H9 (cell line): ENCODE measurements at regions not wholly inside any gene's neighbourhood (a gene's known extent, or its start where the extent isn't known, plus 50 kb on each side); places are given as distances from the start of the nearest gene placed in this dataset.

Experiments used
- DNase-seq: peaks from one replicate; pipeline ENCODE4 v3.0.0-alpha.2; 2017
- H2AFZ ChIP-seq: one replicate; pipeline ENCODE4 v1.6.1; 2013; ENCODE audit warnings: mild to moderate bottlenecking, low read length, control low read depth, moderate library complexity
- H2AK5ac ChIP-seq: 2 replicates; pipeline ENCODE4 v1.6.1; 2013; ENCODE audit warnings: low read length, control low read depth, mixed read lengths; ENCODE audit not compliant: insufficient read length
- H2BK120ac ChIP-seq: one replicate; pipeline ENCODE4 v1.6.1; 2013; ENCODE audit warnings: low read depth, mild to moderate bottlenecking, low read length, control low read depth, inconsistent platforms; ENCODE audit not compliant: poor library complexity, severe bottlenecking
- H2BK12ac ChIP-seq: 2 replicates; pipeline ENCODE4 v1.6.1; 2013; ENCODE audit warnings: low read length, control low read depth, mixed read lengths, low read depth; ENCODE audit not compliant: insufficient read length
- H2BK15ac ChIP-seq: 2 replicates; pipeline ENCODE4 v1.6.1; 2013; ENCODE audit warnings: low read depth, low read length, control low read depth
- H2BK20ac ChIP-seq: one replicate; pipeline ENCODE4 v1.6.1; 2013; ENCODE audit warnings: low read depth, mild to moderate bottlenecking, low read length, control low read depth, inconsistent platforms; ENCODE audit not compliant: poor library complexity, severe bottlenecking
- H2BK5ac ChIP-seq: 2 replicates; pipeline ENCODE4 v1.6.1; 2013; ENCODE audit warnings: low read length, control low read depth, mixed read lengths; ENCODE audit not compliant: insufficient read length
- H3K14ac ChIP-seq: 2 replicates; pipeline ENCODE4 v1.6.1; 2013; ENCODE audit warnings: low read length, control low read depth; ENCODE audit not compliant: insufficient read depth
- H3K18ac ChIP-seq: 2 replicates; pipeline ENCODE4 v1.6.1; 2013; ENCODE audit warnings: low read depth, mild to moderate bottlenecking, mixed read lengths, low read length, control low read depth; ENCODE audit not compliant: insufficient read length
- H3K23ac ChIP-seq: 2 replicates; pipeline ENCODE4 v1.6.1; 2013; ENCODE audit warnings: low read length, control low read depth, mixed read lengths, low read depth; ENCODE audit not compliant: insufficient read length
- H3K23me2 ChIP-seq: 2 replicates; pipeline ENCODE4 v1.6.1; 2013; ENCODE audit warnings: low read depth, mild to moderate bottlenecking, mixed read lengths, low read length, control low read depth; ENCODE audit not compliant: insufficient read length, poor library complexity, severe bottlenecking
- H3K27ac ChIP-seq: 2 replicates; pipeline ENCODE4 v1.5.1; 2013; ENCODE audit warnings: low read length, control low read depth, mixed read lengths, low read depth; ENCODE audit not compliant: insufficient read length
- H3K27me3 ChIP-seq: 2 replicates; pipeline ENCODE4 v1.6.1; 2013; ENCODE audit warnings: low read length, control low read depth, inconsistent platforms; ENCODE audit not compliant: insufficient read depth
- H3K4ac ChIP-seq: 2 replicates; pipeline ENCODE4 v1.6.1; 2013; ENCODE audit warnings: low read depth, mild to moderate bottlenecking, control low read depth, inconsistent platforms, low read length, moderate library complexity
- H3K4me1 ChIP-seq: 2 replicates; pipeline ENCODE4 v1.6.1; 2013; ENCODE audit warnings: low read length, control low read depth, inconsistent platforms; ENCODE audit not compliant: insufficient read depth
- H3K4me2 ChIP-seq: 2 replicates; pipeline ENCODE4 v1.6.1; 2013; ENCODE audit warnings: low read length, control low read depth, mixed read lengths; ENCODE audit not compliant: insufficient read length, insufficient read depth
- H3K56ac ChIP-seq: 2 replicates; pipeline ENCODE4 v1.6.1; 2013; ENCODE audit warnings: low read depth, mild to moderate bottlenecking, mixed read lengths, low read length, control low read depth; ENCODE audit not compliant: insufficient read length
- H3K79me1 ChIP-seq: 2 replicates; pipeline ENCODE4 v1.6.1; 2013; ENCODE audit warnings: low read depth, mild to moderate bottlenecking, moderate library complexity, low read length, control low read depth, inconsistent platforms; ENCODE audit not compliant: insufficient read depth, poor library complexity, severe bottlenecking
- H3K79me2 ChIP-seq: 2 replicates; pipeline ENCODE4 v1.6.1; 2013; ENCODE audit warnings: low read length, control low read depth, inconsistent platforms; ENCODE audit not compliant: insufficient read depth
- H3K9ac ChIP-seq: 2 replicates; pipeline ENCODE4 v1.6.1; 2013; ENCODE audit warnings: low read length, control low read depth, mixed read lengths; ENCODE audit not compliant: insufficient read length; ENCODE audit errors: extremely low read depth
- H3K9me3 ChIP-seq: one replicate; pipeline ENCODE4 v1.6.1; 2013; ENCODE audit warnings: low read depth, low read length, inconsistent platforms; ENCODE audit not compliant: control insufficient read depth
- H3T11ph ChIP-seq: one replicate; pipeline ENCODE4 v1.6.1; 2013; ENCODE audit warnings: mild to moderate bottlenecking, low read length, control low read depth, inconsistent platforms
- H4K20me1 ChIP-seq: one replicate; pipeline ENCODE4 v1.6.1; 2013; ENCODE audit not compliant: control insufficient read depth, insufficient read length, insufficient read depth
- H4K5ac ChIP-seq: 2 replicates; pipeline ENCODE4 v1.6.1; 2013; ENCODE audit warnings: low read depth, mild to moderate bottlenecking, mixed read lengths, low read length, control low read depth; ENCODE audit not compliant: insufficient read length
- H4K8ac ChIP-seq: replicated peaks from 2 replicates; pipeline ENCODE4 v1.6.1; 2013; ENCODE audit warnings: low read length, control low read depth, mixed read lengths, low read depth; ENCODE audit not compliant: insufficient read length
- H4K91ac ChIP-seq: 2 replicates; pipeline ENCODE4 v1.6.1; 2013; ENCODE audit warnings: low read depth, mild to moderate bottlenecking, moderate library complexity, mixed read lengths, low read length, control low read depth; ENCODE audit not compliant: insufficient read length
- H3K27ac Mint-ChIP-seq, 3 experiments: 2 replicates in 2 of 3; 3 replicates in 1 of 3; pipeline ENCODE4 v1.8.0; 2020 to 2021; ENCODE audit warnings: mixed read lengths in 3 of 3, mild to moderate bottlenecking in 1 of 3, moderate library complexity in 1 of 3
- H3K27me3 Mint-ChIP-seq: 2 replicates; pipeline ENCODE4 v1.8.0; 2021; ENCODE audit warnings: low read depth, mild to moderate bottlenecking, moderate library complexity, mixed read lengths
- H3K36me3 Mint-ChIP-seq, 3 experiments: 2 replicates in 2 of 3; 3 replicates in 1 of 3; pipeline ENCODE4 v1.8.0; 2020 to 2021; ENCODE audit warnings: low read depth in 3 of 3, mixed read lengths in 3 of 3; ENCODE audit not compliant: insufficient read depth in 1 of 3
- H3K4me1 Mint-ChIP-seq, 2 experiments: 2 replicates each; pipeline ENCODE4 v1.8.0; 2020; ENCODE audit warnings: mixed read lengths in 2 of 2
- H3K4me3 Mint-ChIP-seq, 2 experiments: 2 replicates in 1 of 2; 3 replicates in 1 of 2; pipeline ENCODE4 v1.8.0; 2020 to 2021; ENCODE audit warnings: mild to moderate bottlenecking in 2 of 2, mixed read lengths in 2 of 2, moderate library complexity in 1 of 2
- H3K9me3 Mint-ChIP-seq, 2 experiments: 2 replicates in 1 of 2; 3 replicates in 1 of 2; pipeline ENCODE4 v1.8.0; 2020; ENCODE audit warnings: mild to moderate bottlenecking in 2 of 2, mixed read lengths in 2 of 2, moderate library complexity in 1 of 2
- WGBS: extraction: QIAGEN DNeasy Blood & Tissue Kit; methylation state at CpG from one replicate; pipeline ENCODE4 v1.1.7; 2013; ENCODE audit warnings: missing lambda C conversion rate, low lambda C conversion rate, mixed read lengths; ENCODE audit not compliant: insufficient read length; ENCODE audit errors: extremely low coverage; 5-methylcytosine and 5-hydroxymethylcytosine counted together
- TF ChIP-seq, protein P1 (sequence below): fragments of 200-600 bp; sonication (generic); conservative IDR thresholded peaks from 3 replicates; pipeline ENCODE4 v1.8.0; 2021; ENCODE audit warnings: antibody characterized with exemption, mild to moderate bottlenecking

DNA sequence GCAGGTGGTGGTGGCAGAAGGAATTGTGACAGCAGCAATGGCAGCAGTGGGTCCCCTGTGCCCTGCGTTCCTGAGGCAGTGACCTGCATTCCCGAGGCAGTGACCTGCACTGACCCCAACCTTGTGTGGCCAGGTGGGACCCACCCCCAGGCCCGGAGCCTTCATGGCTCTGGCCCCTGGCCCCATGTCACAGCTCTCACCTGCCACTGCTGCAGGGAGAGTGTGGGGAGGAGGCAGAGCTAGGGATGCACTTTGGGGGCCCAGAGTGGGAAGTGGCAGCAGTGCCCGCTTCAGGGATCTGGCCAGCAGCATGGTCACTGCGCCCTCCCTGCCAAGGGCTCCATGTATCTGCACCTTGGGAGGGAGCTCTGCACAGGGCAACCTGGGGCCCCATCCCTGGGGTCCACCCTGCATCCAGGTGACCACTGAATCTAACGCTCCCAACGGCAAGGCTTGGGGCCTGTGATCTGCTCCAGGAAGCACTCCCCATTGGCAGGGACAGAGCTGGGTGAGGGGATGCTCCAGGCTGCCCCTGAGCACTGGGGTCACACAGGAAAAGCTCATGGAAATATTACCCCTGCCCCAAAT is 618.6 kb downstream of the RWDD3 start:
- no peak overlapping the region for H3K9ac ChIP-seq
- H3K27ac Mint-ChIP-seq = no peak overlapping the region

More for the DNA sequence above, 618.6 kb downstream of the RWDD3 start:
- no peak overlapping the region for H4K5ac ChIP-seq
- H3K27ac ChIP-seq = no peak overlapping the region
- H3K14ac ChIP-seq = no peak overlapping the region; the same call in 1 of the 2 replicates
- H3K79me1 ChIP-seq = no peaks in the 10 kb centered on the region
- Mint-ChIP-seq H3K9me3 (peaks cover 5 to 7% of the 10 kb centered on the region in 2 experiments; a peak in 3 of 5 replicates), H3K4me3 (no peak overlapping the region), H3K4me1 (peaks cover 4 to 7% of the 10 kb centered on the region in 2 experiments), H3K36me3 (peaks cover 4 to 10% (median 9%) of the 10 kb centered on the region in 3 experiments; a peak in 5 of 7 replicates), H3K27me3 (no peaks in the 10 kb centered on the region; the same call in 1 of the 2 replicates)
- no peak overlapping the region for H2BK12ac ChIP-seq
- no peak overlapping the region for H3T11ph ChIP-seq
- TF ChIP-seq, protein P1, sequence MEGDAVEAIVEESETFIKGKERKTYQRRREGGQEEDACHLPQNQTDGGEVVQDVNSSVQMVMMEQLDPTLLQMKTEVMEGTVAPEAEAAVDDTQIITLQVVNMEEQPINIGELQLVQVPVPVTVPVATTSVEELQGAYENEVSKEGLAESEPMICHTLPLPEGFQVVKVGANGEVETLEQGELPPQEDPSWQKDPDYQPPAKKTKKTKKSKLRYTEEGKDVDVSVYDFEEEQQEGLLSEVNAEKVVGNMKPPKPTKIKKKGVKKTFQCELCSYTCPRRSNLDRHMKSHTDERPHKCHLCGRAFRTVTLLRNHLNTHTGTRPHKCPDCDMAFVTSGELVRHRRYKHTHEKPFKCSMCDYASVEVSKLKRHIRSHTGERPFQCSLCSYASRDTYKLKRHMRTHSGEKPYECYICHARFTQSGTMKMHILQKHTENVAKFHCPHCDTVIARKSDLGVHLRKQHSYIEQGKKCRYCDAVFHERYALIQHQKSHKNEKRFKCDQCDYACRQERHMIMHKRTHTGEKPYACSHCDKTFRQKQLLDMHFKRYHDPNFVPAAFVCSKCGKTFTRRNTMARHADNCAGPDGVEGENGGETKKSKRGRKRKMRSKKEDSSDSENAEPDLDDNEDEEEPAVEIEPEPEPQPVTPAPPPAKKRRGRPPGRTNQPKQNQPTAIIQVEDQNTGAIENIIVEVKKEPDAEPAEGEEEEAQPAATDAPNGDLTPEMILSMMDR = no peak
- H3K23ac ChIP-seq = no peak overlapping the region
- DNase-seq = no peak
- H3K9me3 ChIP-seq = no peaks in the 10 kb centered on the region
- H2BK120ac ChIP-seq = no peak overlapping the region
- no peak overlapping the region for H2AFZ ChIP-seq
- H3K18ac ChIP-seq = no peak overlapping the region
- H4K91ac ChIP-seq = no peak overlapping the region
- H3K79me2 ChIP-seq = no peaks in the 10 kb centered on the region
- no peak overlapping the region for H4K8ac ChIP-seq
- no peak overlapping the region for H2BK20ac ChIP-seq
- H3K4me1 ChIP-seq = no peaks in the 10 kb centered on the region
- H4K20me1 ChIP-seq = no peaks in the 10 kb centered on the region
- no peaks in the 10 kb centered on the region for H3K23me2 ChIP-seq
- H3K27me3 ChIP-seq = no peaks in the 10 kb centered on the region
- H2AK5ac ChIP-seq = no peak overlapping the region
- no CpG with 5 or more reads among the region's 7 CpGs for WGBS
- H3K4ac ChIP-seq = no peak overlapping the region
- no peak overlapping the region for H2BK15ac ChIP-seq
- no peak overlapping the region for H2BK5ac ChIP-seq
- H3K4me2 ChIP-seq = no peak overlapping the region
- H3K56ac ChIP-seq = no peak overlapping the region
